Stimulated activated CD4-positive, alpha-beta T cell treated with anti-CD3 and anti-CD28 coated beads, TNF-alpha, amount 100 ng/mL, for 48 hours (primary cell): ENCODE measurements at regions not wholly inside any gene's neighbourhood (a gene's known extent, or its start where the extent isn't known, plus 50 kb on each side); places are given as distances from the start of the nearest gene placed in this dataset.

Experiments used
- DNase-seq, 3 donors: peaks; one replicate each; pipeline ENCODE4 v3.0.0-alpha.2; 2020; ENCODE audit warnings: low read depth in 3 of 3

- DNase-seq: no peak
Measured at GRCh38 chr10:78957471-78958039, 111.2 kb upstream of the ZMIZ1 start.

DNA sequence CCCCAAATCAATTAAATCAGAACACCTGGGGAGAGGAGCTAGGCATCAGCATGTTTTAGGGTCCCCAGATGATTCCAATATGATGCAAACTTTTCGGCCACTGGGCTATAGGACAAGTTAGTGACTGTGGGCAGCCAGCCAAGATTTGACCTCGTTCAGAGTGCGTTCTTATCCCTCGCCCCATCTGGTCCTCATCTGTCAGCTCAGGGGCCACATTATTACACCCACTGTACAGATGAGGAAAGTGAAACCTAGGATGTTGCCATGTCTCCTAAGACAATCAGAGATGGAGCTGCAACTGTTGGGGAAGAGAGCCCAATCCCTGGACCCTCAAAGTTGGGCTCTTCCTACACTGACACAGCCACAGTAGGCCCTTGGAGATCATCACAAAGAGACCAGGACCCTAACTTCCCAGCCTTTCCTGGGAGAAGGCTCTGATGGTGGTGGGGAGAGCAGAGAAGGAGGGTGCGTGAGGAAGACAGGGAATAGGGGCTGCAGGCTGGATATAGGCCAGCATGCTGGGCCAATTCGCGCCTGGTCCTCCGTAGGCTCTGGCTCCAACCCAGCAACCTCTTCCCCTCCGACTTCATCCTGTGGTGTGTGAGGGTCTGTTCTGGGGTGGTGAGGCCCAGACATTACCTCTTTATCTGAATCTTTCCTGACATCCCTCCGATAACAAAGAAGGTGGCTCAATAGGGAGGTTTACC lies 109.4 kb upstream of the ZMIZ1 start:
- DNase-seq: no peak

DNA sequence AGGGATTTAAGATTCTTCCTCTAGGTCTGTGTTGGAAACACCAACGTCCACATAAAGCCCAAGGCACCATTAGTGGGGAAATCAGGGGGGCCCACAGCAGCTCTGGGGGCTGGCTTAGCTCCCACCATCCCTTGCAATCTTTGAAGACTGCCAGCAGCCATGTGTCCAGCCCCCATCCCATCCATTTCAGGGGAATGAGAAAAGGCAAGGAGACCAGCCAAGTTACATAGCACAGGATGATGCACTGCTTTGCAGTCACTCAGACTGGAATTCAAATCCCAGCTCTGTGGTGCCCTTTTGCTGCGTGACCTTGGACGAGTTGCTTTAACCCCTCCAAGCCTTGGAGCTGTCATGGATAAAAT lies 108.9 kb upstream of the ZMIZ1 start:
- no peak for DNase-seq

DNA sequence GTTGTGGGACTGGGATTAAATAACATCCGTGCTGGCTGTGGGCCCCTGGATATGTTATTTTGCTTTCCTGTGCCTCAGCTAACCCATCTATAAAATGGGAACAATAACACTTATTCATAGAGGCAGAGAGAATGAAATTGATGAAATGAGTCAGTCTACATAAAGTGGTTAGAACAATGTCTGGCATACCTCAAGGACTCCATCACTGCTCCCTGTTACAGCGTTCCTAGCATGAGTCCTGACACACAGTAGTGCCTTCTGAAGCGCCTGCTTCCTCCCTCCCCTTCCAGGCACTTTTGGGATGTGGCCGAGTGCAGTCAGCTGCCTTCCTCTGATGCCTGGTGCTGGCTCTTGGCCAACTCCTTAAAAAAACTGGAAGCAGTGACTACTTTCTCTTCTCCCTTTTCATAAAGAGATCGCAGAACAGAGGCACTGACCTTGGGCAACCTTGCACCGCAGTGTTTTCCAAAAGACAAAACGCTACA lies 108.4 kb upstream of the ZMIZ1 start:
- DNase-seq: no peak

GRCh38 chr10:78961760-78962159 lies 107.0 kb upstream of the ZMIZ1 start:
- DNase-seq: no peak

GRCh38 chr10:78963074-78964034 lies 105.4 kb upstream of the ZMIZ1 start:
- DNase-seq: no peak

GRCh38 chr10:78964274-78964951 lies 104.4 kb upstream of the ZMIZ1 start:
- DNase-seq: no peak

GRCh38 chr10:78964952-78965633 lies 103.7 kb upstream of the ZMIZ1 start:
- no peak for DNase-seq

GRCh38 chr10:78966182-78966787 lies 102.5 kb upstream of the ZMIZ1 start:
- no peak for DNase-seq

GRCh38 chr10:78966844-78967488 lies 101.8 kb upstream of the ZMIZ1 start:
- no peak for DNase-seq

DNA sequence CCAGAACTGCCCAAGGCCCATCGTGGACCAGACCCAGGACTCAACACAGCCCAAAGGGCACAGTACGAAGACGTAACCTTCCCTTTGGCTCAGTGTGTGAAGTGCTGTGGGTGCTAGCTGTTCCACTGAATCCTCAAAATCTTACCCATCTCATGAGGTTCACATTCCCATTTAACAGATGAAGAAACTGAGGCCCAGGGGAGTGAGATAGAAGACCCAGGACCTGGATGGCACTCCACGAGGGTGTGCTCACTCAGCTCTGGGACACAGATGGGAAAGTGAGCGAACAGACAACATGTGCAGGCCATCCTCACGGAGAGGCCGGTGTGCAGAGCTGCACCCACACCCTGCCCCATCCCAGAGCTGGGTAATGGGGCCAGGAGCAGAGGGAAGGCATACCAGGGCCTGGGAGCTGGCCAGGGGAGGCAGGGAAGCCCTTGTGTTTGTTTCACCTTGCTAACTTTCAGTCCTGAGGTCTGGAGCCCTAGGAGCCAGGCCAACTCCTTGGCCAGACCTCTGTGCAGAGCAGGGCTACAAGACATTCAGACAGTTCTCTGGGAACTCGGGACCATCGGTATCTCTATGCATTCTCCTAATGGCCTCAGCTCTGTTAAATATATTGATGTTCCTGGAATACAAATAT lies 100.3 kb upstream of the ZMIZ1 start:
- no peak for DNase-seq

GRCh38 chr10:78968943-78969342 lies 99.8 kb upstream of the ZMIZ1 start:
- no peak for DNase-seq

GRCh38 chr10:78969719-78970118 lies 99.0 kb upstream of the ZMIZ1 start:
- no peak for DNase-seq

DNA sequence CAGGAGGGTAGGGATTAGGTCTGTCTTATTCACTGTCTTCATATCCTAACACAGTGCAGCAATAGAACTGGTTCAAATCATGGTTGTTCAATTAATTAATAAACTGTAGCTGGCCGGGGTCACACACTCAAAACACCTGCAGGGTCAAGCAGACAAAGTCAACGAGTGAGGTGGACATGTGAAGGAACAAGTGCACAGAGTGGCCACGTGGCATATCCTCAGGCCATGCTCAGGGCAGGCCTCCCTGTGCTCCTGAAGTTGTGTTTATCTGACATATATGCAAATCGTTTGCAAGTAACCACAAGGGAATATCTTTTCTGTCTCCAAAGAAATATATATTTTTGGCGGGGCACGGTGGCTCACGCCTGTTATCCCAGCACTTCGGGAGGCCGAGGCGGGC lies 98.5 kb upstream of the ZMIZ1 start:
- no peak for DNase-seq

DNA sequence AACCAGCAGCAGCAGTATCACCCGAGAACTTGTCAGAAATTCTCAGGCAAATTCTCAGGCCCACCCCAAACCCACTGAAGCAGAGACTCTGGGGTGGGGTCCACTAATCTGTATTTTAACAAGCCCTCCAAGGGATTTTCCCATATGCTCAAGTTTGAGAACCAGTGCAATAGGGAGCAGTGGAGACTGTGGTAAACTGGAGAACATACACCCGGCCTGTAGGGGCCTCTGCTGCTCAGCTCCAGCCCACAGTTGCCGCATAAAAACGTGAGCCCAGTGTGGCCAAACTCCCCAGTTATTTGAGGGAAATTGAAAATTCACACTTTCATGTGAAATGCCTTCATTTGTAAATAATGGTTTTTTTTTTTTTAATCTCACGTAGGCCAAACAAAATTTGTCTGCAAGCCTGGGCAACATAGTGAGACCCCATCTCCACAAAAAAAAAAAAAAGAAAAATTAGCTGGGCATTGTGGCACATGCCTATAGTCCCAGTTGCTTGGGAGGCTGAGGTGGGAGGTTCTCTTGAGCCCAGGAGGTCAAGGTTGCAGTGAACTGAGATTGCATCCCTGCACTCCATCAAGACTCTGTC lies 97.6 kb upstream of the ZMIZ1 start:
- no peak for DNase-seq

GRCh38 chr10:78972160-78972946 lies 96.4 kb upstream of the ZMIZ1 start:
- DNase-seq: no peak

DNA sequence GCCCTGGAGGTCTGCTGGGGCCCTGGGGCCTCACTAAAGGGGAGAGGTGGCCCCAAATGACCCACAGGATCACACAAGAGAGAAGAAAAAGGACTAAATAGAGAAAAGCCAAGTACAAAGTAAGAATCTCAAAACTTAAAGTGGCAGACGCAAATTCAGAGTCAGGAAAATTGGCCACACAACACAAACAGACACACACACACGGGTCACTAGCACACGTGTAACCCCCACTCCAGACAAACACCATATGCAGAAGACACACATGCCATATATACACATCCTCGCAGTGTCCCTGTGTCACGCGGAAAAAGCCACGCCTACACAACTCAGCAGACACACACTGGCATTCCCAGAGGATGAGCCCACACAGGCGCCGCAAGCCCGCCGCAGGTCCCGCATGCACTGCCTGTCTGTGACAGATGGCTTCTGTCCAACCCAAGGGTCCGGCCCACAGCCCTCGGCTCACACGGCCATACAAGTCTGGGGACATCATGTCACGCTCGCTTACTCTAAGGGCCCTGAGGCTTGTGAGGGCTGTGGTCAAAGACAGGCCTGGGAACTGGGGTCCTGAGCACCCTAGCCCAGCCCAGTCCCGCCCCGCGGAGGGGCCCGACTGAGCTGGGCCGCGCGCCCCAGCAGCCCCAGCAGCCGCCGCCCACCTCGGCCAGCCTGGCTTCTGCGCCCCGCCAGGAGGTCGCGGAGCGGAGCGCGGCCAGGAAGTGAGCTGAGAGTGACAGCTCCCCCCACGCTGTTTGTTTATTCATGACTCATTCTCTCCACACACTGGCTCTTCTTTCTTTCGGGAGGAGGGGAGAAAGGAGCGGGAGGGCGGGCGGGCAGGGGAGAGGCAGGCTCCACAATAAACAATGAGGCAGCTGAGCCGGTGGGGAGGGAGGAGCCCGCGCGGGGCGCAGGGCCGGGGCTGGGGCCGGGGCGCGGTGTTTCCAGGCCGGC lies 95.5 kb upstream of the ZMIZ1 start:
- peak; percentile 42 to 51 (median 48) for DNase-seq
